NCI-H1694 treated with DMSO at 0.1 percent for 48 hours (cell line): ENCODE measurements at regions not wholly inside any gene's neighbourhood (a gene's known extent, or its start where the extent isn't known, plus 50 kb on each side); places are given as distances from the start of the nearest gene placed in this dataset.

Experiments
- DNase-seq: peaks from one replicate; lab custom pipeline; 2025; lab: John Stamatoyannopoulos, UW

GRCh38 chr11:105553025-105553424, 56.8 kb upstream of the GRIA4 start:
- no peak for DNase-seq

- no peak for DNase-seq
Observed at GRCh38 chr11:105548359-105548758, 61.5 kb upstream of the GRIA4 start.

GRCh38 chr11:105538588-105538987, 71.3 kb upstream of the GRIA4 start:
- no peak for DNase-seq

GRCh38 chr11:105537531-105537930, 72.3 kb upstream of the GRIA4 start:
- DNase-seq = no peak

- no peak for DNase-seq
Observed at GRCh38 chr11:105524286-105524685, 85.6 kb upstream of the GRIA4 start.

- no peak for DNase-seq
Observed at GRCh38 chr11:105520706-105521345, 89.0 kb upstream of the GRIA4 start.

GRCh38 chr11:105507496-105508254, 102.2 kb upstream of the GRIA4 start:
- DNase-seq = no peak

- no peak for DNase-seq
Observed at GRCh38 chr11:105492010-105492409, 117.9 kb upstream of the GRIA4 start.

GRCh38 chr11:105491394-105491793, 118.5 kb upstream of the GRIA4 start:
- DNase-seq = no peak

- DNase-seq = no peak
Observed at GRCh38 chr11:105490333-105490732, 119.5 kb upstream of the GRIA4 start.

- DNase-seq = peak; percentile 10
Observed at GRCh38 chr11:105489446-105489845, 120.4 kb upstream of the GRIA4 start.

- DNase-seq = no peak
Observed at GRCh38 chr11:105486929-105487328, 122.9 kb upstream of the GRIA4 start.

GRCh38 chr11:105469931-105470330, 139.9 kb upstream of the GRIA4 start:
- DNase-seq = no peak

GRCh38 chr11:105468154-105468553, 141.7 kb upstream of the GRIA4 start:
- DNase-seq = no peak

GRCh38 chr11:105466582-105467228, 143.2 kb upstream of the GRIA4 start:
- DNase-seq = no peak

- no peak for DNase-seq
Observed at GRCh38 chr11:105458071-105458470, 151.8 kb upstream of the GRIA4 start.

- no peak for DNase-seq
Observed at GRCh38 chr11:105456950-105457349, 152.9 kb upstream of the GRIA4 start.

- DNase-seq = no peak
Observed at GRCh38 chr11:105449100-105449734, 160.7 kb upstream of the GRIA4 start.

GRCh38 chr11:105448703-105449079, 161.2 kb upstream of the GRIA4 start:
- DNase-seq = no peak

- DNase-seq = no peak
Observed at GRCh38 chr11:105447936-105448702, 161.8 kb upstream of the GRIA4 start.

GRCh38 chr11:105443623-105444022, 166.2 kb upstream of the GRIA4 start:
- no peak for DNase-seq
